Activated gamma-delta T cell treated with anti-CD3 and anti-CD28 coated beads, Interleukin-2, amount 50 U/mL, for 16 hours (primary cell): ENCODE measurements at regions not wholly inside any gene's neighbourhood (a gene's known extent, or its start where the extent isn't known, plus 50 kb on each side); places are given as distances from the start of the nearest gene placed in this dataset.

Experiments used
- DNase-seq: peaks from one replicate; pipeline ENCODE4 v3.0.0-alpha.2; 2020; ENCODE audit warnings: low read depth

GRCh38 chrX:40314070-40314469 is 216.3 kb upstream of the BCOR start:
- DNase-seq: no peak

DNA sequence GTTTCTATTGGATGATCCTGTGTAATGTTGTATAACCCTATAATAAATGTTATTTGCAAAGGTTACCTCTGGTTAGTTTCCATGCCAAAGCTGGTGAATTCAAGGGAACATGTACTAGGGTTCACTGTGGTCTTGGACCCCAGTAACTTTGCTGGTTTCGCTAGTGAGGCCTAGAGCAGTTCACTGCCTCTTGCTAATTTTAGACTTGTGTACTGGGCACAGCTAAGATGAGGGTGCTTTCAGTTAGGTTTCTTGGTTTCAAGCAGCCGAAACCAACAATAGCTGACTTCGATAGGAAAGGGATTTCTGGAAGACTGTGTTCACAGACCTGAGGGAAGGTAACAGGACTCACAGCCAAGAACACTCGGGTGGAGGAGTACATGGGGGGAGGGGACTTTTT is 215.5 kb upstream of the BCOR start:
- DNase-seq: no peak

- DNase-seq: no peak
Observed at GRCh38 chrX:40310447-40310846, 212.7 kb upstream of the BCOR start.

- no peak for DNase-seq
Observed at GRCh38 chrX:40310016-40310415, 212.3 kb upstream of the BCOR start.

DNA sequence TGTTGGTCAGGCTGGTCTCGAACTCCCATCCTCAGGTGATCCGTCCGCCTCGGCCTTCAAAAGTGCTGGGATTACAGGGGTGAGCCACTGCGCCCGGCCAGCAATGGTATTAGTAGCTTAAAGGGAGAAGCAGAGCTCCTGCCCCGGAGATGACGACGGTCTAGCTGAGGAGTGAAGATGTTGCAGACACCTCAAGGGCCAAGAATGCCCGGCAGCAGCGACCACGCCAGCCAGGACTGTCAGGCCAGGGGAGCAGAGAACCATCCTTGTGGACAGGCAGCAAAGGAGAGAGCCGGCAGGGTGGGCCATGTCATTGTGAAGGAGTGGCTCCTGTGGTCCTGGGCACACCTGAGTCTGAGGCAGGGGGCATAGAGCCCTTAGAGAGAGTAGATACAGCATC is 210.1 kb upstream of the BCOR start:
- DNase-seq: no peak

GRCh38 chrX:40304115-40304514 is 206.4 kb upstream of the BCOR start:
- no peak for DNase-seq

DNA sequence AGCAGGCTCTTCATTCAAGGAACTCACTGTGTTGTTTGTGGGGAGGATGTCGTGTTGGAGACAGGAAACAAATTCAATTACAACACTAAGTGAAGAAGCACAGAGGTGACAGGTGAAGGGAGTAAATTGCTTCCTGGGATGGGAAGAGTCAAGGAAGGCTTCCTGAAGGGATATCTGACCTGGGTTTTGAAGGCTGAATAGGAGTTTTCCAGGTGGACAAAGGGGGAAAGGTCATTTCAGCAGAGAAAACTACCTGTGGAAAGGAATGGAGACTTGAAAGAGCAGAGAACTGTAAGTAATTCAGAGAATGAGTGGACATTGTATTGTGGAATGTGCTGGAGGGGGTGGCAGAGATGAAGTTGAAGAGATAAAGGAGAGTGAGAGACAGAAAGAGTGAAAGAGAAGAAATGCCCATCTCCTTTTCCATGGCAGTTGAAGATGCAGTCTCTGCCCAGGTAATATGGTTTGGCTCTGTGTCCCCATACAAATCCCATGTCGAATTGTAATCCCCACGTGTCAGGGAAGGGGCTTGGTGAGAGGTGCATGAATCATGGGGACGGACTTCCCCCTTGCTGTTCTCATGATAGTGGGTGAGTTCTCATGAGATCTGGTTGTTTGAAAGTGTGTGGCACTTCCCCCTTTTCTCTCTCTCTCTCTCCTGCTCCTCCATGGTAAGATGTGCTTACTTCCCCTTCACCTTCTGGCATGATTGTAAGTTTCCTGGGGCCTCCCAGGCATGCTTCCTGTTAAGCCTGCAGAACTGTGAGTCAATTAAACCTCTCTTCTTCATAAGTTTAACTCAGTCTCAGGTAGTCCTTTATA is 205.7 kb upstream of the BCOR start:
- DNase-seq: no peak

DNA sequence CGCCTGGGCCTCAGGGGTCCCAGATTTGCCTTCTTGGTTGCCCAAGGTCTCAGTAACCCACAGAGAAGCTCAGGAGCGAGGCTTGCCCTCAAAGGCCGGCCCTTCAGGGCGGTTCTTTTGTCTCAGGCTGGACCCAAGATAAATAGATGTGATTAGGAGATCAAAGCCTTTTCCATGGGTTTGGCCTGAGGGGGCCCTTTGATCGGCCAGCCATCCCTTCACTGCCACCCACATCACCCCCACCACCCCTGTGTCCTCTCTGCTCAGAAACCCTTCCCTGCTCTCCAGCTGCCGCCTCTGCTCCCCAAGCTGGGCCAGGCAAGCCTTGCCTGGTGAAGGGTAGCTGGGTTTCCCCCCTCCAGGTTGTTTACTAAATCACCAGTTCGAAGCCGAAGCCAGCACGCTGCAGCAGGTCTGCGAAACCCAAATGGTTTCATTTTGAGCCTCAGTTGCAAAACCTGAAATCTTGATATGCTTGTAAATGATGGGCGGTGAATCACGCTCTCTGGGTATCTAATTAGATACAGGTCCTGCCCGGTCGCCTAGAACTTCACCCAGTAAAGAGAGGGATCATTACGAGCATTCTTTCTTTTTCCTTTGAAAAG is 202.6 kb upstream of the BCOR start:
- no peak for DNase-seq

DNA sequence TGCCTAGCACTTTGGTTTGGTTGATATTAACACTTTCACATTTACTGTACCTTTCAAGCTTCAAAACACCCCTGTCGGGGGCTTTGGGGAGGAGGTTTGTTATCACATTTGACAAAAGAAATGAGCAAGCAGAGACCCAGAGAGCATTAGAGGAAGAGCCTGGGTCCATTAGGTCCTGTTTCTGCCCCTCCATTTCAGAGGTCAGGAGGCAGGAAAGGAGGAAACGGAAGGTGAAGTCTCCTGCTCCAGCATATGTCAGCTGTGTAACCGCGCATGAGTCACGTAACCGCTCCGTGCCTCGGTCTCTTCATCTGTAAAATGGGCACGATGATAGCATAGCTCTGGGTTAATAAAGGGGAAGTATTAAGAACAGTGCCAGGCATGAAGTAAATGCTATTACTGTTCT is 201.9 kb upstream of the BCOR start:
- no peak for DNase-seq

DNA sequence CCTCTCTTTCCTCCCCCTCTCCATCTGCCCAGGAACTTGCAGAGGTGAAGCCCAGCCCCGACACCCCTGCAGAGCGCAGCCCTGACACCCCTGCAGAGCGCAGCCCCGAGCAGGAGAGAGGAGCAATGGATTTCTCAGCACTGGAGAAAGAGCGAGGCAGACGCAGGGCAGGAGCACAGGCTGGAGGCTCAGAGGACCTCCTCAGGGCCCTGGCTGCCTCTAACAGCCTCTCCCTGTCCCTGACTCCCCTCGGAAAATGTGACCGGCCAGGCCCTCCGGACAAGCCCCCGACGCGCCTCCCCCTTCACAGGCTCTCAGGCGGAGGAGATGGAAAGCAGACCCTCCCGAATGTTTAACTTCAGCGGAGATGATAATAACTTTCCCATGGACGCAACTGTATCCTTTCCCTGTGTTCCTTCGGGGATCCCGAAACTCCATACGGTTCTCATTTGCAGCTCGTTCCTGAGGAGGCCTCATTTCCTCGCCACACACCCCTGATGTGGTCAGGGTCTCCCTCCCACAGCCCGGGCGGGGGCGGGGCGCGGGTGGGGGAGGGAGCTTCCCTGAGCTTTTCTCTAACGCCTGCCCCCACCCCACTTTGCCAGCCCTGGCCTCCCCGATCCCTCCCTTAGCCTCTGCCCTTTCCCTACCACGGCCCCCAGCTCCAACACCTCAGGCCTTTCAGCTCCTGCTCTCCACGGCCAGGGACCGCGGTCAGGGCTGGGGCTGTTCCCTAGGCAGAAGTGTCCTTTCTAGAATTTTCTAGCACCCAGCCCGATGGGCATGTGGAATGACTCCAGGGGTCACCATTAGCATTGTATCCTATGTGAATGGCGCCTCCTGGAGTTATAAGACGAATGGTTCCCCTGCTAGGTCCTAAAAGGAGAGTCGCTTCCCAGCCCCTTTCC is 201.1 kb upstream of the BCOR start:
- no peak for DNase-seq

- no peak for DNase-seq
Observed at GRCh38 chrX:40298069-40298468, 200.3 kb upstream of the BCOR start.

DNA sequence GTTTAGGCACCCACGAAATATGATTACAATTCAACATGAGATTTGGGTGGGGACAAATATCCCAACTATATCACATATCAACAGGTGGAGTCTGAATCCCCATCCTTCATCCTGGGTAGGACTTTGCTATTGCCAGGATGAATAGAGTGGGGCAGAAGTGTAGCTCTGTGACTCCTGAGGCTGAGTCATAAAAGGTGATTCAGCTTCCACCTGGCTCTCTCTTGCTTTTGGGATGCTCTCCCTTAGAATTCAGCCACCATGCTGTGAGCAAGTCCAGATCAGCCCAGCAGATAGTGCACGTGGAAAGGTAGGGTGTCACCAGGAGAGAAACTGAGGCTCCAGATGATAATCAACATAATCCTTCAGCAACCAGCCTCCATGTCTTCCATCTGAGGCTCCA is 193.8 kb upstream of the BCOR start:
- DNase-seq: no peak

- no peak for DNase-seq
Observed at GRCh38 chrX:40290517-40290916, 192.8 kb upstream of the BCOR start.

DNA sequence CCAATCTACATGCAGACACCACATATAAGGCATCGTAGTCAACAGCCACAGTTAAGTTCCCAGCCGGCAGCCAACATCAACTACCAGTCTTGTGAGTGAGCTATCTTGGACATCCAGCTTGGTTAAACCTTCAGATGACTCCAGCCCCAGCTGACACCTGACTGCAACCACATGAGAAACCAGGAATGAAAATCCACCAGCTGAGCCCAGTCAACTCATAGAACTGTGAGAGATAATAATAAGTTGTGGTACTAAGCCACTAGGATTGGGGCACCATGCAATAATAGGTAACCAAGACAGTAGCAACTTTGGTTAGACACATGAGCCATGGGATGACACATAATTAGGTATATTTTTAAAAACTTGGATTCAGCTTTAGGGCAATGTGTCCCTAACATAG is 188.1 kb upstream of the BCOR start:
- no peak for DNase-seq

- DNase-seq: no peak
Observed at GRCh38 chrX:40284852-40285251, 187.1 kb upstream of the BCOR start.

DNA sequence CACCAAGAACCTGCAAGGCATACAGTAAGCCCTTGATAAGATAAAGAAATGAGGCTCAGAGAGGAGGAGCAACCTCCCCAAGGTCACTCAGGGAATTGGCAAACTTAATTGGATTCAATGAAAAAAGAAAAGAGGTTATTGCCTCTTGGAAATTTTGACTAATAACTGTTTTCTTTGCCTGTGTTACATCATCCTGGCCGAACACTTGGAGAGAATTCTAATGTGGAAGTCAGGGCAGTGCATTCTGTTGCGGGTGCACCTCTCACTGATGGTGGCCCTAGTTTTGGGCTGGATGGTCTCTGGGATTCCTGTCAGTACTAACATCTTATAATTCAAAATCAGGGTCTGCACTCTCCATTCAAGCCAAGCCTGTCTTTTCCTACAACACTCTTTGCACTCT is 186.2 kb upstream of the BCOR start:
- no peak for DNase-seq

- DNase-seq: no peak
Observed at GRCh38 chrX:40282946-40283660, 185.3 kb upstream of the BCOR start.

GRCh38 chrX:40282348-40282747 is 184.6 kb upstream of the BCOR start:
- DNase-seq: no peak

GRCh38 chrX:40281336-40282005 is 183.7 kb upstream of the BCOR start:
- no peak for DNase-seq

DNA sequence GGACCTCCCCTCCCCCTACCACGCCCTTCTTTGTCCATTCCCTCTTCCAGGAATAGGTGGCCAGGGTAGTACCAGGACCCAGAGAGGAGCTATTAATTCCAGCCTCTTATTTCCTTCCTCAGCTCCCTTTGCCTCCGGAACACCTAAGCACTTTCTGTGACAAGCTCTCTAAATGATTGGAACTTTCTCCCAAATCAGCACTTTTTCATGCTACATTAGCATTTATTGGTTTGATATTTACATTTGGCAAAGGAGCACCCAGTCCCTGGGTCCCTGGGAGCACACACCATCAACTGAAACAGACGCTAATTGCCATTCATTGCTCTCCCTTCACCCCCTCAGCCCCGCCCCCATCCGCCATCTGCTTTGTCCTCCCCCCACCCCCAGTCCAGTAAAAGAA is 182.0 kb upstream of the BCOR start:
- DNase-seq: no peak

- no peak for DNase-seq
Observed at GRCh38 chrX:40279091-40279430, 181.3 kb upstream of the BCOR start.
